NCI-H2171 (cell line): ENCODE measurements at regions not wholly inside any gene's neighbourhood (a gene's known extent, or its start where the extent isn't known, plus 50 kb on each side); places are given as distances from the start of the nearest gene placed in this dataset.
"Not testable (repeated sequence)": the region's sequence is repeated elsewhere in the genome, so short reads cannot be mapped to it uniquely, and the experiment has no call there.

ENCODE experiments used
- DNase-seq: peaks from one replicate; lab custom pipeline; 2025; lab: John Stamatoyannopoulos, UW

- DNase-seq, result no peak
These were observed 250.1 kb downstream of the NUAK1 start for GRCh38 chr12:105888696-105889095.

GRCh38 chr12:105892362-105892910 is 246.3 kb downstream of the NUAK1 start:
- no peak for DNase-seq

GRCh38 chr12:105895197-105895832 is 243.4 kb downstream of the NUAK1 start:
- not testable (repeated sequence) for DNase-seq

- DNase-seq, result no peak
These were observed 241.4 kb downstream of the NUAK1 start for GRCh38 chr12:105897311-105897725.

GRCh38 chr12:105898271-105898670 is 240.5 kb downstream of the NUAK1 start:
- not testable (repeated sequence) for DNase-seq

GRCh38 chr12:105899589-105899988 is 239.2 kb downstream of the NUAK1 start:
- no peak for DNase-seq

GRCh38 chr12:105906561-105906960 is 232.2 kb downstream of the NUAK1 start:
- DNase-seq, result no peak

GRCh38 chr12:105907982-105908381 is 230.8 kb downstream of the NUAK1 start:
- no peak for DNase-seq

- no peak for DNase-seq
These were observed 228.7 kb downstream of the NUAK1 start for GRCh38 chr12:105910030-105910429.

- DNase-seq, result no peak
These were observed 226.8 kb downstream of the NUAK1 start for GRCh38 chr12:105911966-105912365.

GRCh38 chr12:105912882-105913678 is 225.7 kb downstream of the NUAK1 start:
- DNase-seq, result no peak

- DNase-seq, result no peak
These were observed 222.6 kb downstream of the NUAK1 start for GRCh38 chr12:105915997-105916759.

GRCh38 chr12:105916760-105917039 is 222.1 kb downstream of the NUAK1 start:
- DNase-seq, result no peak

GRCh38 chr12:105920161-105920684 is 218.5 kb downstream of the NUAK1 start:
- DNase-seq, result peak; percentile 63

GRCh38 chr12:105921055-105921454 is 217.7 kb downstream of the NUAK1 start:
- DNase-seq, result no peak

GRCh38 chr12:105921872-105922669 is 216.7 kb downstream of the NUAK1 start:
- no peak for DNase-seq

GRCh38 chr12:105922670-105923102 is 216.1 kb downstream of the NUAK1 start:
- DNase-seq, result no peak

GRCh38 chr12:105924526-105925208 is 214.1 kb downstream of the NUAK1 start:
- no peak for DNase-seq

- DNase-seq, result no peak
These were observed 211.2 kb downstream of the NUAK1 start for GRCh38 chr12:105927564-105927963.

- no peak for DNase-seq
These were observed 210.3 kb downstream of the NUAK1 start for GRCh38 chr12:105928436-105928835.

- DNase-seq, result no peak
These were observed 209.6 kb downstream of the NUAK1 start for GRCh38 chr12:105929192-105929591.
